HepG2 (cell line): ENCODE measurements at regions not wholly inside any gene's neighbourhood (a gene's known extent, or its start where the extent isn't known, plus 50 kb on each side); places are given as distances from the start of the nearest gene placed in this dataset.

Experiments used
- CEBPG ChIP-seq: IDR thresholded peaks from 2 replicates; pipeline ENCODE4 v1.6.1; 2016
- HOXA3 ChIP-seq: sonication (generic); formaldehyde crosslinking; IDR thresholded peaks from 2 replicates; pipeline ENCODE4 v1.5.0; 2020; ENCODE audit warnings: missing genetic modification reagents
- NFE2 ChIP-seq: sonication (generic); formaldehyde crosslinking; IDR thresholded peaks from 2 replicates; pipeline ENCODE4 v1.4.0; 2020; ENCODE audit warnings: missing genetic modification reagents
- PHF8 ChIP-seq: sonication (generic); formaldehyde crosslinking; IDR thresholded peaks from 2 replicates; pipeline ENCODE4 v1.5.0; 2020; ENCODE audit warnings: missing genetic modification reagents
- RBFOX2 ChIP-seq: fragments of 200-400 bp; formaldehyde crosslinking; IDR thresholded peaks from 2 replicates; pipeline ENCODE4 v1.6.1; 2017; ENCODE audit warnings: low read depth, mild to moderate bottlenecking, low read length
- STAG1 ChIP-seq: sonication (generic); formaldehyde crosslinking; IDR thresholded peaks from 2 replicates; pipeline ENCODE4 v1.4.0; 2020; ENCODE audit warnings: missing genetic modification reagents
- ZBTB26 ChIP-seq: IDR thresholded peaks from 2 replicates; pipeline ENCODE4 v1.6.1; 2016; ENCODE audit warnings: missing compliant biosample characterization, missing genetic modification reagents, borderline replicate concordance
- TF ChIP-seq, protein P1 (sequence below): IDR thresholded peaks from 2 replicates; pipeline ENCODE4 v1.6.1; 2018; ENCODE audit warnings: missing genetic modification reagents
- TF ChIP-seq, protein P2 (sequence below), 2 experiments: fragments of 450-650 bp in 1 of 2; sonication (generic) in 1 of 2; formaldehyde crosslinking in 1 of 2; IDR thresholded peaks; 2 replicates each; pipeline versions ENCODE4 v1.6.1 to v1.8.0; 2016 to 2022; ENCODE audit warnings: antibody characterized with exemption in 1 of 2, mild to moderate bottlenecking in 1 of 2, missing genetic modification reagents in 1 of 2

DNA sequence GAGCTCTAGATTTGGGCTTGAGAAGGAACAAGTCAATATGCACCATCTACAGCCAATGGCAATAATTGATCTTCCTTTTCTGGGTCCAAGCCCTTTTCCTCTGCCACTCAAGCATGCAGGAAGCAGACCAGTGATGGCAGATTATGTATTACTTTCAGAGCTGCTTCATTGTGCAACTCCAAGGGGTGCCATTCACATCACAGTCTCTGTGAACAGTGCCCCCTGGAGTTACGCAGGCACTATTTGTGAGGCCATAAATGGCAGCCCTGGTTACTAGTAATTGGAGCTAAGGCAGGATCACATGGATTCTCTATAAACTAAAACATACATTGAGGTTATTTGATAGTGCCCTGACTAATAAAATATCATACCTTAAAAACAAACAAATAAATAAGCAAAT lies 313.4 kb upstream of the SLC7A11 start (continued):
- TF ChIP-seq, protein P1, sequence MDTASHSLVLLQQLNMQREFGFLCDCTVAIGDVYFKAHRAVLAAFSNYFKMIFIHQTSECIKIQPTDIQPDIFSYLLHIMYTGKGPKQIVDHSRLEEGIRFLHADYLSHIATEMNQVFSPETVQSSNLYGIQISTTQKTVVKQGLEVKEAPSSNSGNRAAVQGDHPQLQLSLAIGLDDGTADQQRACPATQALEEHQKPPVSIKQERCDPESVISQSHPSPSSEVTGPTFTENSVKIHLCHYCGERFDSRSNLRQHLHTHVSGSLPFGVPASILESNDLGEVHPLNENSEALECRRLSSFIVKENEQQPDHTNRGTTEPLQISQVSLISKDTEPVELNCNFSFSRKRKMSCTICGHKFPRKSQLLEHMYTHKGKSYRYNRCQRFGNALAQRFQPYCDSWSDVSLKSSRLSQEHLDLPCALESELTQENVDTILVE (CRISPR knock-in tag): no peak
- no peak for TF ChIP-seq ZBTB26
- no peak for TF ChIP-seq RBFOX2
- peak; percentile 74 for TF ChIP-seq CEBPG (CRISPR knock-in tag)
- no peak for TF ChIP-seq PHF8 (CRISPR knock-in tag)
- TF ChIP-seq, protein P2, sequence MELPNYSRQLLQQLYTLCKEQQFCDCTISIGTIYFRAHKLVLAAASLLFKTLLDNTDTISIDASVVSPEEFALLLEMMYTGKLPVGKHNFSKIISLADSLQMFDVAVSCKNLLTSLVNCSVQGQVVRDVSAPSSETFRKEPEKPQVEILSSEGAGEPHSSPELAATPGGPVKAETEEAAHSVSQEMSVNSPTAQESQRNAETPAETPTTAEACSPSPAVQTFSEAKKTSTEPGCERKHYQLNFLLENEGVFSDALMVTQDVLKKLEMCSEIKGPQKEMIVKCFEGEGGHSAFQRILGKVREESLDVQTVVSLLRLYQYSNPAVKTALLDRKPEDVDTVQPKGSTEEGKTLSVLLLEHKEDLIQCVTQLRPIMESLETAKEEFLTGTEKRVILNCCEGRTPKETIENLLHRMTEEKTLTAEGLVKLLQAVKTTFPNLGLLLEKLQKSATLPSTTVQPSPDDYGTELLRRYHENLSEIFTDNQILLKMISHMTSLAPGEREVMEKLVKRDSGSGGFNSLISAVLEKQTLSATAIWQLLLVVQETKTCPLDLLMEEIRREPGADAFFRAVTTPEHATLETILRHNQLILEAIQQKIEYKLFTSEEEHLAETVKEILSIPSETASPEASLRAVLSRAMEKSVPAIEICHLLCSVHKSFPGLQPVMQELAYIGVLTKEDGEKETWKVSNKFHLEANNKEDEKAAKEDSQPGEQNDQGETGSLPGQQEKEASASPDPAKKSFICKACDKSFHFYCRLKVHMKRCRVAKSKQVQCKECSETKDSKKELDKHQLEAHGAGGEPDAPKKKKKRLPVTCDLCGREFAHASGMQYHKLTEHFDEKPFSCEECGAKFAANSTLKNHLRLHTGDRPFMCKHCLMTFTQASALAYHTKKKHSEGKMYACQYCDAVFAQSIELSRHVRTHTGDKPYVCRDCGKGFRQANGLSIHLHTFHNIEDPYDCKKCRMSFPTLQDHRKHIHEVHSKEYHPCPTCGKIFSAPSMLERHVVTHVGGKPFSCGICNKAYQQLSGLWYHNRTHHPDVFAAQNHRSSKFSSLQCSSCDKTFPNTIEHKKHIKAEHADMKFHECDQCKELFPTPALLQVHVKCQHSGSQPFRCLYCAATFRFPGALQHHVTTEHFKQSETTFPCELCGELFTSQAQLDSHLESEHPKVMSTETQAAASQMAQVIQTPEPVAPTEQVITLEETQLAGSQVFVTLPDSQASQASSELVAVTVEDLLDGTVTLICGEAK (IDR thresholded peaks at IDR 0.05): no peak
- TF ChIP-seq, protein P2 (CRISPR knock-in tag; IDR thresholded peaks at IDR 0.05): no peak
- peak; percentile 51 for TF ChIP-seq STAG1 (CRISPR knock-in tag)
- no peak for TF ChIP-seq HOXA3
- TF ChIP-seq NFE2: no peak
